ENCODE measurements at regions not wholly inside any gene's neighbourhood (a gene's known extent, or its start where the extent isn't known, plus 50 kb on each side); places are given as distances from the start of the nearest gene placed in this dataset.

DNA sequence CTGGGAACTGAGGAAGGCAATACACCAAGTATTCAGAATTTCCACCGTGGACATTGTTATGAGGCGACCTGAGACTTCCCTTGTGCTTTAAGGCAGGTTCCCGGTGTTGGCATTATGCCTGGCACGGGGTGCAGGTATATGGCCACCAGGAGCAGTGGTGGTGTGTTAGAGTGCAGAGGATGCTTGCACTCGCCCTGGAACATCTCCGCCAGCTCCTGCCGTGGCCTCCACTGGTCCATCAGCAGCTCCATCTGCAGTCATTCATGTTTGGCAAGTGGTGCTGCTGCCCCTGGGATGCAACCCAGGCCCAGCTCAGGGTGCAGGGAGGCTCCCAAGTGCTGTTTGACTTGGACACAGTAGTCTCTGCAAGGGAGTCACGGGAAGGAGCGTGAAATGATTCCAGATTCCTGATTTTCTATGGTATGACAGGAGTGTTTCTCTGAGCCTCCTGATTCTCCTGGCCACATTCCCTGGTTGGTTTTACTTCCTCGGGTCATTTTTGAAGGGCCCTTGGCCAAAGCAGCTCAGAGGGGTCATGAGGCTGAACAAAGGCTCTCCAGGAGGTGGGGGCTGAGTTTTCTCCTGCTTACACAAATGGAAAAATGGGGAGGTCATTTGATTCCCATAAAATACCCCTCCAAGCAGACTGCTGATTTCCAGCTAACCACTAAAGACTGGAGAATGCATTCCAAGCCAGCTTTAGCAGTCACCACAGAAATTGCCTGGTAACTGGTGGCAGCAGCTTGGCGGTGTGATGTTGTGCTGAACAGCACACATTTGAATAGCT, 60.4 kb upstream of the PSEN2 start:
- Histone ChIP-seq H2AFZ (ENCODE audit: low read depth, low read length) (no peak overlapping the region), H4K20me1 (ENCODE audit: insufficient read depth, low read length) (no peaks in the 10 kb centered on the region), H3K27ac (ENCODE audit: low read depth, low read length) (peak overlapping the region; percentile 7), H3K4me2 (ENCODE audit: low read length) (peak overlapping the region; percentile 25), H3K27me3 (ENCODE audit: insufficient read depth, low read length) (no peaks in the 10 kb centered on the region), H3K9me3 (ENCODE audit: insufficient read depth, low read depth, low read length) (no peaks in the 10 kb centered on the region), H3K9ac (ENCODE audit: low read length) (no peak overlapping the region), H3K4me3 (ENCODE audit: insufficient read depth, low read depth, low read length) (no peak overlapping the region), H3K79me2 (ENCODE audit: insufficient read depth, low read length) (no peaks in the 10 kb centered on the region), H3K4me1 (ENCODE audit: insufficient read depth, low read length) (peaks cover 24% of the 10 kb centered on the region), H3K36me3 (ENCODE audit: insufficient read depth, low read length) (no peaks in the 10 kb centered on the region)
- H3K4me3 Mint-ChIP-seq (ENCODE audit: unreplicated experiment) = no peak overlapping the region
- H3K27me3 Mint-ChIP-seq (ENCODE audit: low read depth, unreplicated experiment) = peaks cover 18% of the 10 kb centered on the region
- no peaks in the 10 kb centered on the region for H3K9me3 Mint-ChIP-seq (ENCODE audit: unreplicated experiment)
- peak overlapping the region; percentile 66 for H3K27ac Mint-ChIP-seq (ENCODE audit: unreplicated experiment)
- TF ChIP-seq EZH2 (IDR thresholded peaks at IDR 0.05; ENCODE audit: insufficient read depth, low read length) = no peak
- TF ChIP-seq, protein P1, sequence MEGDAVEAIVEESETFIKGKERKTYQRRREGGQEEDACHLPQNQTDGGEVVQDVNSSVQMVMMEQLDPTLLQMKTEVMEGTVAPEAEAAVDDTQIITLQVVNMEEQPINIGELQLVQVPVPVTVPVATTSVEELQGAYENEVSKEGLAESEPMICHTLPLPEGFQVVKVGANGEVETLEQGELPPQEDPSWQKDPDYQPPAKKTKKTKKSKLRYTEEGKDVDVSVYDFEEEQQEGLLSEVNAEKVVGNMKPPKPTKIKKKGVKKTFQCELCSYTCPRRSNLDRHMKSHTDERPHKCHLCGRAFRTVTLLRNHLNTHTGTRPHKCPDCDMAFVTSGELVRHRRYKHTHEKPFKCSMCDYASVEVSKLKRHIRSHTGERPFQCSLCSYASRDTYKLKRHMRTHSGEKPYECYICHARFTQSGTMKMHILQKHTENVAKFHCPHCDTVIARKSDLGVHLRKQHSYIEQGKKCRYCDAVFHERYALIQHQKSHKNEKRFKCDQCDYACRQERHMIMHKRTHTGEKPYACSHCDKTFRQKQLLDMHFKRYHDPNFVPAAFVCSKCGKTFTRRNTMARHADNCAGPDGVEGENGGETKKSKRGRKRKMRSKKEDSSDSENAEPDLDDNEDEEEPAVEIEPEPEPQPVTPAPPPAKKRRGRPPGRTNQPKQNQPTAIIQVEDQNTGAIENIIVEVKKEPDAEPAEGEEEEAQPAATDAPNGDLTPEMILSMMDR (IDR thresholded peaks at IDR 0.05; ENCODE audit: insufficient read depth, low read depth, low read length) = no peak
- FAIRE-seq (no peak), DNase-seq (ENCODE audit: low read depth) (peak; percentile 84)
- peaks cover 18% of the 10 kb centered on the region for H3K4me1 Mint-ChIP-seq (ENCODE audit: low read depth, unreplicated experiment)
- H3K36me3 Mint-ChIP-seq (ENCODE audit: low read depth, unreplicated experiment) = no peaks in the 10 kb centered on the region

DNA sequence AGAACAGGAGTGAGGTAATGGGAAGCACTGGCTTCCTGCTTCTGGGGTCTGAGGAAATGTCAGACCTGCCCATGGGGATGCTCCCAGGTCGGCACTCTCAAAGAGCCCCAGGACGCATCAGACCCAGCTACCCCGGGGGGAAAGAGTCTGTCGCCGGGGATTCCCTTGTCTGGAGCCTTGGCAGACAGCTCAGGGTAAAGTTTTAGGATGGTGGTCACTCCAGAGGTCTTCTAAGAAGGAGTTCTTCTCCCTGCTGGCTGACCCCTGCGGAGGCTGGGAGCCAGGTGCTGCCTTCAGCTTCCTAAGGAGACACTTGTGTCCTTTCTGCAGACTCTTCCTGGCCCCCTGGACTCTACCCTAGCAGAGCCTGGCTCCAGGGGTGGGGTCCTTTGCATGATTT, 61.9 kb upstream of the PSEN2 start:
- Histone ChIP-seq H3K4me1 (ENCODE audit: insufficient read depth, low read length) (peaks cover 12% of the 10 kb centered on the region), H3K9me3 (ENCODE audit: insufficient read depth, low read depth, low read length) (no peaks in the 10 kb centered on the region), H2AFZ (ENCODE audit: low read depth, low read length) (no peak overlapping the region), H3K4me2 (ENCODE audit: low read length) (no peak overlapping the region), H3K9ac (ENCODE audit: low read length) (no peak overlapping the region), H3K79me2 (ENCODE audit: insufficient read depth, low read length) (no peaks in the 10 kb centered on the region), H4K20me1 (ENCODE audit: insufficient read depth, low read length) (no peaks in the 10 kb centered on the region), H3K27ac (ENCODE audit: low read depth, low read length) (no peak overlapping the region), H3K4me3 (ENCODE audit: insufficient read depth, low read depth, low read length) (no peak overlapping the region), H3K27me3 (ENCODE audit: insufficient read depth, low read length) (no peaks in the 10 kb centered on the region), H3K36me3 (ENCODE audit: insufficient read depth, low read length) (no peaks in the 10 kb centered on the region)
- TF ChIP-seq EZH2 (IDR thresholded peaks at IDR 0.05; ENCODE audit: insufficient read depth, low read length) = no peak
- TF ChIP-seq, protein P1 (IDR thresholded peaks at IDR 0.05; ENCODE audit: insufficient read depth, low read depth, low read length) = no peak
- Mint-ChIP-seq H3K9me3 (ENCODE audit: unreplicated experiment) (no peaks in the 10 kb centered on the region), H3K36me3 (ENCODE audit: low read depth, unreplicated experiment) (no peaks in the 10 kb centered on the region), H3K27me3 (ENCODE audit: low read depth, unreplicated experiment) (peaks cover 22% of the 10 kb centered on the region), H3K27ac (ENCODE audit: unreplicated experiment) (no peak overlapping the region), H3K4me1 (ENCODE audit: low read depth, unreplicated experiment) (peaks cover 13% of the 10 kb centered on the region), H3K4me3 (ENCODE audit: unreplicated experiment) (no peak overlapping the region)
- DNase-seq (ENCODE audit: low read depth) (no peak), FAIRE-seq (no peak)

DNA sequence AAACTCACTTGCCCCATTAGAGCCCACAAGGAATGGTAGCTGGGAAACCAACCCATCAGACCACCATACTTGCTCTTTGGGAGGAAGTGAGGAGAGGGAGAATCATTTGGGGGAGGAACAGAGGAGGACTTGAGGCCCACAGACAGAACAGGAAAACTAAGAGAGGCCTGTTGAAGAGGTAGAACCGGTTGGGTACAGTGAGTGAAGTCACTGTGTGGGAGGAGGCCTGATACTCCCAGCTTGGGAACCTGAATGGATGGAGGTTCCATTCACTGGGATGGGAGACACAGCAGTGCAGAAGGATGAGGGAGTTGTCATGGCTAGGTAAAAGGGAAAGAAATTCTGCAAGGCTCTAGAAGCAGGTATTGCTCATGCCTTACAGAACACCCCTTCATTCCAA, 63.4 kb upstream of the PSEN2 start:
- Histone ChIP-seq H2AFZ (ENCODE audit: low read depth, low read length) (no peak overlapping the region), H3K9ac (ENCODE audit: low read length) (no peak overlapping the region), H4K20me1 (ENCODE audit: insufficient read depth, low read length) (no peaks in the 10 kb centered on the region), H3K27ac (ENCODE audit: low read depth, low read length) (no peak overlapping the region), H3K27me3 (ENCODE audit: insufficient read depth, low read length) (no peaks in the 10 kb centered on the region), H3K79me2 (ENCODE audit: insufficient read depth, low read length) (no peaks in the 10 kb centered on the region), H3K4me3 (ENCODE audit: insufficient read depth, low read depth, low read length) (no peak overlapping the region), H3K9me3 (ENCODE audit: insufficient read depth, low read depth, low read length) (no peaks in the 10 kb centered on the region), H3K36me3 (ENCODE audit: insufficient read depth, low read length) (no peaks in the 10 kb centered on the region), H3K4me1 (ENCODE audit: insufficient read depth, low read length) (peaks cover 12% of the 10 kb centered on the region), H3K4me2 (ENCODE audit: low read length) (no peak overlapping the region)
- Mint-ChIP-seq H3K9me3 (ENCODE audit: unreplicated experiment) (no peaks in the 10 kb centered on the region), H3K27me3 (ENCODE audit: low read depth, unreplicated experiment) (peaks cover 25% of the 10 kb centered on the region), H3K27ac (ENCODE audit: unreplicated experiment) (no peak overlapping the region), H3K4me1 (ENCODE audit: low read depth, unreplicated experiment) (peaks cover 13% of the 10 kb centered on the region), H3K4me3 (ENCODE audit: unreplicated experiment) (no peak overlapping the region), H3K36me3 (ENCODE audit: low read depth, unreplicated experiment) (no peaks in the 10 kb centered on the region)
- no peak for TF ChIP-seq EZH2 (IDR thresholded peaks at IDR 0.05; ENCODE audit: insufficient read depth, low read length)
- TF ChIP-seq, protein P1 (IDR thresholded peaks at IDR 0.05; ENCODE audit: insufficient read depth, low read depth, low read length) = no peak
- DNase-seq (ENCODE audit: low read depth) (no peak), FAIRE-seq (no peak)
